ENCODE measurements at regions not wholly inside any gene's neighbourhood (a gene's known extent, or its start where the extent isn't known, plus 50 kb on each side); places are given as distances from the start of the nearest gene placed in this dataset.

GRCh38 chr7:41002741-41003610 is 699.9 kb downstream of the INHBA start:
- DNase-seq (ENCODE audit: low spot score), result peak; percentile 46

- no peak for DNase-seq (ENCODE audit: low spot score)
These were observed 702.8 kb downstream of the INHBA start for GRCh38 chr7:41000042-41000441.

GRCh38 chr7:40996233-40996677 is 706.6 kb downstream of the INHBA start:
- no peak for DNase-seq (ENCODE audit: low spot score)

GRCh38 chr7:40990841-40991240 is 712.0 kb downstream of the INHBA start:
- no peak for DNase-seq (ENCODE audit: low spot score)

GRCh38 chr7:40987571-40987970 is 715.3 kb downstream of the INHBA start:
- DNase-seq (ENCODE audit: low spot score), result no peak

GRCh38 chr7:40986351-40986873 is 716.5 kb downstream of the INHBA start:
- no peak for DNase-seq (ENCODE audit: low spot score)

GRCh38 chr7:40983111-40983510 is 719.8 kb downstream of the INHBA start:
- no peak for DNase-seq (ENCODE audit: low spot score)

- DNase-seq (ENCODE audit: low spot score), result no peak
These were observed 723.6 kb downstream of the INHBA start for GRCh38 chr7:40979296-40979695.

- DNase-seq (ENCODE audit: low spot score), result no peak
These were observed 724.8 kb downstream of the INHBA start for GRCh38 chr7:40978047-40978446.

GRCh38 chr7:40977533-40977932 is 725.4 kb downstream of the INHBA start:
- DNase-seq (ENCODE audit: low spot score), result no peak

GRCh38 chr7:40972426-40972825 is 730.5 kb downstream of the INHBA start:
- peak; percentile 14 for DNase-seq (ENCODE audit: low spot score)

GRCh38 chr7:40969641-40970040 is 733.2 kb downstream of the INHBA start:
- DNase-seq (ENCODE audit: low spot score), result no peak

GRCh38 chr7:40966693-40967092 is 736.2 kb downstream of the INHBA start:
- no peak for DNase-seq (ENCODE audit: low spot score)

- no peak for DNase-seq (ENCODE audit: low spot score)
These were observed 737.1 kb downstream of the INHBA start for GRCh38 chr7:40965774-40966173.

- no peak for DNase-seq (ENCODE audit: low spot score)
These were observed 737.9 kb downstream of the INHBA start for GRCh38 chr7:40965016-40965415.

GRCh38 chr7:40964610-40965009 is 738.3 kb downstream of the INHBA start:
- DNase-seq (ENCODE audit: low spot score), result no peak

- no peak for DNase-seq (ENCODE audit: low spot score)
These were observed 742.9 kb downstream of the INHBA start for GRCh38 chr7:40959955-40960354.

GRCh38 chr7:40948239-40948638 is 754.7 kb downstream of the INHBA start:
- no peak for DNase-seq (ENCODE audit: low spot score)

- no peak for DNase-seq (ENCODE audit: low spot score)
These were observed 755.3 kb downstream of the INHBA start for GRCh38 chr7:40947566-40947965.

GRCh38 chr7:40946549-40946948 is 756.3 kb downstream of the INHBA start:
- DNase-seq (ENCODE audit: low spot score), result no peak

- no peak for DNase-seq (ENCODE audit: low spot score)
These were observed 757.1 kb downstream of the INHBA start for GRCh38 chr7:40945788-40946187.

GRCh38 chr7:40944981-40945585 is 757.8 kb downstream of the INHBA start:
- no peak for DNase-seq (ENCODE audit: low spot score)

GRCh38 chr7:40937879-40938278 is 765.0 kb downstream of the INHBA start:
- no peak for DNase-seq (ENCODE audit: low spot score)

Measured in iPS-NIHi11 (cell line).